ENCODE measurements at regions not wholly inside any gene's neighbourhood (a gene's known extent, or its start where the extent isn't known, plus 50 kb on each side); places are given as distances from the start of the nearest gene placed in this dataset.

GRCh38 chr17:77068915-77069314, 71.9 kb upstream of the SEC14L1 start:
- no peak overlapping the region for H3K4me3 ChIP-seq (ENCODE audit: low read length)
- TF ChIP-seq CTCF (conservative IDR thresholded peaks at IDR 0.05; ENCODE audit: low read length): no peak
- no peak for DNase-seq (ENCODE audit: low read depth)

- no peak overlapping the region for H3K4me3 ChIP-seq (ENCODE audit: low read length)
- no peak for DNase-seq (ENCODE audit: low read depth)
- TF ChIP-seq CTCF (conservative IDR thresholded peaks at IDR 0.05; ENCODE audit: low read length): no peak
Measured at GRCh38 chr17:77070888-77071279, 69.9 kb upstream of the SEC14L1 start.

DNA sequence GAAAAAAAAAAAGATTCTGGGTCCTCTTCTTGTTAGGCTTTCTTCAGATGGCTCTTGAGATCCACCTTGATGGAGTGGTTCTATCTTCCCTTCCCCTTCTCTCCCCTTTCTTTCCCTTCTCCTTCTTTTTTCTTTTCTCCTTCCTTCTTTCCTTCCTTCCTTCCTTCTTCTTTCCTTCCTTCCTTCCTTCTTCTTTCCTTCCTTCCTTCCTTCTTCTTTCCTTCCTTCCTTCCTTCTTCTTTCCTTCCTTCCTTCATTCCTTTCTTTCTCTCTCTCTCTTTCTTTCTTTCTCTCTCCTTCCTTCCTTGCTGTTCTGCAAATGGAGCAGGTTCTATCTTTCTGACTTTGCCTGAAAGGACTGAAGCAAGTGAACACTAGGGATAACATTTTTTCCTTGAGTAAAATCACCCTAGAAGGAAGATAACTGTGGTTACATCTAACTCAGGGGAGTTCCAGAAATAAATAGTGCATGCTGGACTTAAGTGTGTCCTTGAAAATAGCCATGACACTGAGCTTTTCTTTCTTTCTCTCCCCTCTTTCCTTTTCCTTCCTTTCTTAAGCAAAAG, 68.8 kb upstream of the SEC14L1 start:
- no peak for DNase-seq (ENCODE audit: low read depth)
- no peak overlapping the region for H3K4me3 ChIP-seq (ENCODE audit: low read length)
- no peak for TF ChIP-seq CTCF (conservative IDR thresholded peaks at IDR 0.05; ENCODE audit: low read length)

DNA sequence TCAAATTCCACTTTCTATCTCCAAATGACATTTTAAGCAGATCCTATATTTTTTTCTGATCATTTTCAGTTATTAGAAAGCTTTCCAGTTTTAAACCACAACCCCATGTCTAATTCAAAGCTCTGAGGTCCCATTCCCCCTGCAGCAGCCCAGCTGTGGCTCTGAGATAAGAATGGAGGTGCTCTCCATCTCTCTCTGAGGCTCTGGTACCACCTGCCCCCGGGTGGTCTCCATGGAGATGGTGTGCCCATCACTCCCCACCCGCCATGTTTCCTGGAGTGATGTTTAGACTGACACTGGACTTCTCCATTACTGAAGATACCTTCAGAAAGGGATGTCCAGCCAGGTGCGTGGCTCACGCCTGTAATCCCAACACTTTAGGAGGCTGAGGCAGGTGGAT, 68.1 kb upstream of the SEC14L1 start:
- no peak for DNase-seq (ENCODE audit: low read depth)
- H3K4me3 ChIP-seq (ENCODE audit: low read length): no peak overlapping the region
- TF ChIP-seq CTCF (conservative IDR thresholded peaks at IDR 0.05; ENCODE audit: low read length): no peak

GRCh38 chr17:77074681-77075080, 66.1 kb upstream of the SEC14L1 start:
- TF ChIP-seq CTCF (conservative IDR thresholded peaks at IDR 0.05; ENCODE audit: low read length): no peak
- no peak overlapping the region for H3K4me3 ChIP-seq (ENCODE audit: low read length)
- no peak for DNase-seq (ENCODE audit: low read depth)

DNA sequence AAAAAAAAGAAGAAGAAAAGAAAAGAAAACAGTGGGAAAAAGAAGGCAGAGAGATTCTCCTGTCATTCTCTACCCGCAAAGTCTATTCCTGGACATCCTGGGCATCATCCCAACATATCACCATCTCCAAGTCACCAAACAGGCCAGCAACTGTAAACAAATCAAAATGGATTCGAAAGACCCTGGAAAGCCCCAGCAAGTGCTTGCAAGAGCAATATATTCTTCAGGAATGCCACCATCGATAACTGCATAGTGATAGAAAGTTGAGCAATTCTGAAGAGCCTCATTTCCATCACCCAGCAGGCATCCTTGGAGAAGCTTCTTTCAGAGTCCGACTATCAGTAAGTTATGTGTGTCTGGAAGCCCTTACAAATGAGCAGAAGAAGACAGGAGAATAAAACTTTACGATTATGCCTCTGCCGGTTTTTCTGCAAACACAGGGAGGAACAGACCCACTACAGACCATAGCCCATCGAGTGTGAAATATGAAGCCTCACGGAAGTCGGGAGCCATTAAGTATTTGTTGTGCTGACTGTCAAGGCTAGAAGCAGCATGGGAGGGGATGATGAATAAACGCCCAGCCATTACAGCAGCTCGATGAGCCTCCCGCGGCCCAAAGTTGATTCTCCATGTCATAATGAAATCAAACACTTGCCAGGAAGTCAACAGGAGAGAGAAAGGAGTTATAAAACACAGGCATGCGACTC, 64.5 kb upstream of the SEC14L1 start:
- peak; percentile 17 for DNase-seq (ENCODE audit: low read depth)
- no peak overlapping the region for H3K4me3 ChIP-seq (ENCODE audit: low read length)
- no peak for TF ChIP-seq CTCF (conservative IDR thresholded peaks at IDR 0.05; ENCODE audit: low read length)

GRCh38 chr17:77083531-77083930, 57.2 kb upstream of the SEC14L1 start:
- H3K4me3 ChIP-seq (ENCODE audit: low read length): no peak overlapping the region
- DNase-seq (ENCODE audit: low read depth): no peak
- TF ChIP-seq CTCF (conservative IDR thresholded peaks at IDR 0.05; ENCODE audit: low read length): no peak

Measured in AG10803 (cell line).